Psoas muscle (tissue), 7 donors: ENCODE measurements at regions not wholly inside any gene's neighbourhood (a gene's known extent, or its start where the extent isn't known, plus 50 kb on each side); places are given as distances from the start of the nearest gene placed in this dataset.
"Not testable (repeated sequence)": the region's sequence is repeated elsewhere in the genome, so short reads cannot be mapped to it uniquely, and the experiment has no call there.

Source experiments
- ATAC-seq, 4 donors: fragments of 200-7000 bp; cut with Tn5 transposase; one replicate each; pipeline ENCODE4 v1.9.1; 2020; ENCODE audit warnings: moderate library complexity in 3 of 4, mild to moderate bottlenecking in 2 of 4
- DNase-seq, 2 donors: peaks; one replicate each; pipeline ENCODE4 v3.0.0-alpha.2; 2020
- H3K27ac ChIP-seq: fragments of 200-600 bp; one replicate; pipeline ENCODE4 v1.8.0; 2022
- H3K27me3 ChIP-seq, 3 donors: fragments of 200-600 bp in 1 of 3; one replicate each; pipeline versions ENCODE4 v1.6.1 to v1.8.0; 2013 to 2022; ENCODE audit warnings: low read length in 2 of 3, mild to moderate bottlenecking in 2 of 3, moderate library complexity in 1 of 3; ENCODE audit not compliant: insufficient read depth in 3 of 3
- H3K36me3 ChIP-seq, 2 donors: fragments of 200-600 bp in 1 of 2; one replicate each; pipeline versions ENCODE4 v1.6.1 to v1.8.0; 2013 to 2022; ENCODE audit warnings: low read depth in 1 of 2, mild to moderate bottlenecking in 1 of 2, moderate library complexity in 1 of 2; ENCODE audit not compliant: insufficient read depth in 1 of 2
- H3K4me1 ChIP-seq: fragments of 200-600 bp; one replicate; pipeline ENCODE4 v1.8.0; 2022
- H3K4me3 ChIP-seq: fragments of 200-600 bp; one replicate; pipeline ENCODE4 v1.8.0; 2022; ENCODE audit warnings: mild to moderate bottlenecking
- H3K9me3 ChIP-seq: fragments of 200-600 bp; one replicate; pipeline ENCODE4 v1.8.0; 2022
- WGBS, 3 donors: extraction: QIAGEN DNeasy Blood & Tissue Kit; methylation state at CpG; one replicate each; pipeline versions ENCODE4 v1.1.6 to v1.1.7; 2013; 5-methylcytosine and 5-hydroxymethylcytosine counted together
- intact Hi-C, 2 donors: fragments of 100-400 bp; cut with DNase I; formaldehyde crosslinking; loops; one replicate each; pipeline versions ENCODE4 v1.11.0 to v1.14.2; 2022
- TF ChIP-seq, protein P1 (sequence below): fragments of 200-600 bp; IDR thresholded peaks from one replicate; pipeline ENCODE4 v1.8.0; 2022; ENCODE audit warnings: antibody characterized with exemption
- donor health status: healthy with polysubstance abuse.
- donor health status: DM: no; HTN: no; CAD: no; lungs with moderate emphysema.
- donor health status: Bipolar disorder and iron deficiency.
- donor health status: healthy.
- donor health status: DM: yes; HTN: yes; CAD: no.
- donor health status: DM: no; HTN: no; CAD: no.
- donor health status: DM: yes; HTN: yes; CAD: no.

DNA sequence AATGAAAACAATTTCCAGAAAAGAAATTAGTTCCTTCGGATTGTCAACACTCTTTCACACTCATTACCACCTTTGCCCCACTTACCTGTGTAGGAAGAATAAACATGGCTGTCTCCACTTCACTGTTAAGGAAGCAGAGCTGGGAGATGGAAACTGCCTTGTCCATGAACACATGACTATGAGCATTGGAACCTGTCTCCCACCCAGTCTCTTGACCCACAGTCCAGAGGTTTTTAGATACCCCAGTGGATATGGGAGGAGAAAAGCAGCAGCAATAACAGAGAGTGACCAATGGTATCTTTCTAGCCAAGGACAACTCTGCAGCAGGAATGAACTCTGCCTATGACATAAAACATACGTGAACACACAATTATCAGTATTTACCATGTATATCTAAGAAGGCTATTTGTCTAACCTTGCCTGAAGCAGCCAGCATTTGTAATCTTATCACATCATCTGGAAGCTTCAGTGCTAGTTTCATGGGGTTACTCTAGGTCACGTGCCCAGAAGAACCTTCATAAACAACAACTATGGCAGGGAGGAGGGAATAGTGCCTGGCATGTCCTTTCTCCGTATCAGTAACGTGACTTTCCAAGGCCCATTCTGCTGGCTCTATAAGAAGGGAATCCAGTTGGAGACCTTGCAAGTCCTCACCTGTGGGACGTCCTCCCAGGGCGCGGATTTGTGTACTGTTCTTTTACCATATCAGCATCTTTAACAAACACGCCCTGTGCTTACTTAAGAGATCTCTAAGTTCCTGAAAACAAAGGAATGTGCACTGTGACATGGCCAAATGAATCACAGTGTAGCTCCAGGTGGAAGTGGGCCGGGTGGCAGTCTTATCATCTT is 221.8 kb upstream of the UBL3 start:
- no peaks in the 10 kb centered on the region for H3K36me3 ChIP-seq
- WGBS, 3 donors = 84 to 89% (median 84%) methylated on average over 10 of the region's 10 CpGs

DNA sequence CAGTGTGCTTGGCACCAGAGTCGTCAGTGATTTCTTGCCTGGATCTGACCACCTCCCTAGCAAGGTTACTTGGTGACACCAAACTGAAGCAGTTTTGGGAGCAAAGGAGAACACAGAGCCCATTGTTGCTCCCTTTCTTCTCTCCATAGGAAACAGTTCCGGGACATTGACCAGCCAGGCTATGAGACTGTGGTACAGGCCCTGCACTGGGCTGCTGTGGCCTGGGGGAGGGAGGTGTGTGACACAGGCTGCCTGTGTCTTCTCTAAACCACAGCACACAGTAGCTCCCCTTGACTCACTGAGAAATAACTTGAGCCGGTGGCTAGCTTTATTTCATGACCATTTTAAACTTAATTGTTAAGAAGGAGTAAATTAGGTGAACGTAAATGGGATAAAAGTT is 214.8 kb upstream of the UBL3 start:
- WGBS, 3 donors = 86 to 89% (median 87%) methylated on average over 4 of the region's 4 CpGs
- H3K4me1 ChIP-seq = no peaks in the 10 kb centered on the region
- DNase-seq = no peak
- ATAC-seq = no peak
- H3K27ac ChIP-seq = no peak overlapping the region
- intact Hi-C loops = no loop called here
- TF ChIP-seq, protein P1, sequence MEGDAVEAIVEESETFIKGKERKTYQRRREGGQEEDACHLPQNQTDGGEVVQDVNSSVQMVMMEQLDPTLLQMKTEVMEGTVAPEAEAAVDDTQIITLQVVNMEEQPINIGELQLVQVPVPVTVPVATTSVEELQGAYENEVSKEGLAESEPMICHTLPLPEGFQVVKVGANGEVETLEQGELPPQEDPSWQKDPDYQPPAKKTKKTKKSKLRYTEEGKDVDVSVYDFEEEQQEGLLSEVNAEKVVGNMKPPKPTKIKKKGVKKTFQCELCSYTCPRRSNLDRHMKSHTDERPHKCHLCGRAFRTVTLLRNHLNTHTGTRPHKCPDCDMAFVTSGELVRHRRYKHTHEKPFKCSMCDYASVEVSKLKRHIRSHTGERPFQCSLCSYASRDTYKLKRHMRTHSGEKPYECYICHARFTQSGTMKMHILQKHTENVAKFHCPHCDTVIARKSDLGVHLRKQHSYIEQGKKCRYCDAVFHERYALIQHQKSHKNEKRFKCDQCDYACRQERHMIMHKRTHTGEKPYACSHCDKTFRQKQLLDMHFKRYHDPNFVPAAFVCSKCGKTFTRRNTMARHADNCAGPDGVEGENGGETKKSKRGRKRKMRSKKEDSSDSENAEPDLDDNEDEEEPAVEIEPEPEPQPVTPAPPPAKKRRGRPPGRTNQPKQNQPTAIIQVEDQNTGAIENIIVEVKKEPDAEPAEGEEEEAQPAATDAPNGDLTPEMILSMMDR = no peak
- H3K9me3 ChIP-seq = no peaks in the 10 kb centered on the region
- H3K36me3 ChIP-seq = no peaks in the 10 kb centered on the region
- no peaks in the 10 kb centered on the region for H3K27me3 ChIP-seq
- H3K4me3 ChIP-seq = no peak overlapping the region

More for the DNA sequence above, 221.8 kb upstream of the UBL3 start:
- Histone ChIP-seq H3K9me3 (no peaks in the 10 kb centered on the region), H3K4me1 (no peaks in the 10 kb centered on the region), H3K4me3 (no peak overlapping the region), H3K27ac (no peak overlapping the region), H3K27me3 (no peaks in the 10 kb centered on the region)
- intact Hi-C loops = no loop called here
- TF ChIP-seq, protein P1 = no peak
- DNase-seq (no peak), ATAC-seq (no peak)

DNA sequence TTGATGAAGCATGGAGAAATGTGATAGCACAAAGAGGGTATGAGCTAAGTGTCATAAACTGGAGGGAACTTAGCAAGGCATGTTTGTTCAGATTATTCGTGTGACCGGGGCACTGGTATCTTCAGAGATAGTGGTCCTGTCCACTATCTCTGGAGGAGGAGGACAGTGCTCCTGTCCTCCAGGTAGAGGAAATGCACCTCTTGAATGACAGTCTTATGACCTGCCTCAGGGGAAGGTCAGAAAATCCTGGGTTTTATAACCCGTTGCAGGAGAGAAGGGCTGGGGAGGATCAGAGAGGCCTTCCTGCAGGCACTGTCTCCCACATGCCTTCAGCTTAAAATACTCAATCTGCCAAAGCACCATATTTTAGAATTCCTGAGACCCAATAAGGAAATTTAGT is 213.5 kb upstream of the UBL3 start:
- Histone ChIP-seq H3K4me1 (no peaks in the 10 kb centered on the region), H3K36me3 (no peaks in the 10 kb centered on the region), H3K4me3 (no peak overlapping the region), H3K27me3 (peaks cover 0 to under 1% (median 0%) of the 10 kb centered on the region in 3 donors), H3K27ac (no peak overlapping the region), H3K9me3 (no peaks in the 10 kb centered on the region)
- intact Hi-C loops = no loop called here
- 53 to 58% (median 56%) methylated on average over 3 of the region's 3 CpGs for WGBS, 3 donors
- DNase-seq (no peak), ATAC-seq (no peak)
- TF ChIP-seq, protein P1 = no peak

DNA sequence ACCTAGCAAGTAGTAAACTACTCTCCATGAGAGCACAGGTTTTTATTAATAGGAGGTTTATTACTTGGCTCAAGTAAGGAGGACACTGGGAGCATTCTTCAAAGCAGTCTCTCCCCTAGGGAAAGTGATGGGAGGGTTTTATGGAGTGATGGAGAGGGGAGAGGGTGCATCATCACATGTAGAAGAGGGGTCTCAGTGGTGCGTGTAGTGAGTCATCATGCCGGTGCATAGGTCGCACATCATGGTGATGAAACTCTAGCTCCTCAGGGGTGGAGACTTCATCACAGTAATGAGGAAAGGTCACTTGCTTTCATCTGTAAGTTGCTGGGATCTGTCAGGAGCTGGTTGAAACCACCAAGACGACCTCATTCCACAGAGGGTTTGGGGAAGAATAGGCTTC is 210.8 kb upstream of the UBL3 start:
- no peak overlapping the region for H3K4me3 ChIP-seq
- intact Hi-C loops = no loop called here
- H3K36me3 ChIP-seq = no peaks in the 10 kb centered on the region
- 56 to 67% (median 59%) methylated on average over 4 of the region's 4 CpGs for WGBS, 3 donors
- H3K27me3 ChIP-seq = peaks cover 0 to 3% (median 0%) of the 10 kb centered on the region in 3 donors
- no peak overlapping the region for H3K27ac ChIP-seq
- TF ChIP-seq, protein P1 = no peak
- no peaks in the 10 kb centered on the region for H3K9me3 ChIP-seq
- DNase-seq (no peak), ATAC-seq (no peak)
- no peaks in the 10 kb centered on the region for H3K4me1 ChIP-seq

DNA sequence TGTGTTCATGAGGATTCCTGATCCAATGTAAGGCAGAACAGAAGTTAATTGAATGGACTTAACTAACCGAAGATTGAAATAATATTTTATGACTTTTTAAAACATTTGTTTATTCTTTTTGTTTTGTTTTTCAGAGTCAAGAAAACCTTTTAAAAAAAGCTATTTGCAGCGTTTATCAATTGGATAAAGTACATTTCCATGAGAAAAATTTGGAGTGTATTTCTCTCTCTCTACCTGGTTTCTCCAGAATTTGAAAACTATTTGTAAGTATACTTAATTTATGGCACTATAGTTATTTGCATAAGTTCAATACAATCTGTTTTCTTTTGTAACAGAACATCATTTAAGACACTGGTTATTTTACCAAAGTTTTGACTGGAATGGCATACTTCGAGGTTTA is 208.0 kb upstream of the UBL3 start:
- H3K27me3 ChIP-seq = peaks cover 3 to 7% (median 5%) of the 10 kb centered on the region in 3 donors
- no peaks in the 10 kb centered on the region for H3K9me3 ChIP-seq
- TF ChIP-seq, protein P1 = no peak
- 94 to 95% (median 94%) methylated on average over 3 of the region's 3 CpGs for WGBS, 3 donors
- no peak for ATAC-seq
- DNase-seq = no peak
- no peak overlapping the region for H3K4me3 ChIP-seq
- intact Hi-C loops = no loop called here
- H3K4me1 ChIP-seq = no peaks in the 10 kb centered on the region
- no peaks in the 10 kb centered on the region for H3K36me3 ChIP-seq
- no peak overlapping the region for H3K27ac ChIP-seq

DNA sequence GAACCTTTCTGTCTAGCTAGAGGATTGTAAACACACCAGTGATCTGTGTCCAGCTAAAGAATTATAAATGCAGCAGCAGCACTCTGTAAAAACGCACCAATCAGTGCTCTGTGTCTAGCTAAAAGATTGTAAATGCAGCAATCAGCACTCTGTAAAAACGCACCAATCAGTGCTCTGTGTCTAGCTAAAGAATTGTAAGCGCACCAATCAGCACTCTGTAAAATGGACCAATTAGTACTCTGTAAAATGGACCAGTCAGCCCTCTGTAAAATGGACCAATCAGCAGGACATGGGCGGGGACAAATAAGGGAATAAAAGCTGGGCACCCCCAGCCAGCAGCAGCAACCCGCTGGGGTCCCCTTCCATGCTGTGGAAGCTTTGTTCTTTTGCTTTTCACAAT is 204.1 kb upstream of the UBL3 start:
- H3K4me1 ChIP-seq, H3K27ac ChIP-seq, ATAC-seq, H3K9me3 ChIP-seq, H3K27me3 ChIP-seq, intact Hi-C loops, DNase-seq, H3K36me3 ChIP-seq, H3K4me3 ChIP-seq: not testable (repeated sequence)
- WGBS, 3 donors = 70 to 85% (median 76%) methylated on average over 5 of the region's 5 CpGs
